Coronary artery (tissue), 2 donors: ENCODE measurements at regions not wholly inside any gene's neighbourhood (a gene's known extent, or its start where the extent isn't known, plus 50 kb on each side); places are given as distances from the start of the nearest gene placed in this dataset.

Source experiments
- DNase-seq: peaks from one replicate; pipeline ENCODE4 v3.0.0-alpha.2; 2017; ENCODE audit warnings: low spot score
- H3K27ac ChIP-seq, 2 donors: fragments of 200-600 bp; sonication (generic); one replicate each; pipeline ENCODE4 v1.5.1; 2016 to 2019
- H3K4me3 ChIP-seq: fragments of 200-600 bp; sonication (generic); 2 replicates; pipeline ENCODE4 v1.5.1; 2016; ENCODE audit warnings: mild to moderate bottlenecking, moderate library complexity
- TF ChIP-seq, protein P1 (sequence below): fragments of 200-600 bp; sonication (generic); IDR thresholded peaks from one replicate; pipeline ENCODE4 v1.5.1; 2019; ENCODE audit warnings: antibody characterized with exemption

DNA sequence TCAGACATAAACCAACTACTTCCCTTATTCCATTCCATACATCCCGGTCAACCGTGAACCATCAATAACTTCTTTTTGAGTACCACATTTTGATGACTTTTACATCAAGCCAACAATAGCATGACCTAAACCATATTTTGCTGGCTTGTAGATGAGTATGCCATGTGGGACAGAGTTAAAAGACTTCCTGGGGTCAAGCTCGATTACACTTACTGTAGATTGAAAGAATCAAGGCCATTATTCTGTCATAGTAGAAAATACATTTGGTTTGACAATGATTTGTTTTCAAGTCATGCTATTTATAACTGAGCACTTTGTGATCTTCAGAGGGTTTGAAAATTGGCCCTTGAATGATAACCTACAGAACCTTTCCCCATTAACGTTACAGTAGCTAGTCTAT, 1086.9 kb upstream of the PCDH20 start:
- no peak for DNase-seq
- Histone ChIP-seq H3K4me3 (no peak overlapping the region), H3K27ac (no peak overlapping the region)
- TF ChIP-seq, protein P1, sequence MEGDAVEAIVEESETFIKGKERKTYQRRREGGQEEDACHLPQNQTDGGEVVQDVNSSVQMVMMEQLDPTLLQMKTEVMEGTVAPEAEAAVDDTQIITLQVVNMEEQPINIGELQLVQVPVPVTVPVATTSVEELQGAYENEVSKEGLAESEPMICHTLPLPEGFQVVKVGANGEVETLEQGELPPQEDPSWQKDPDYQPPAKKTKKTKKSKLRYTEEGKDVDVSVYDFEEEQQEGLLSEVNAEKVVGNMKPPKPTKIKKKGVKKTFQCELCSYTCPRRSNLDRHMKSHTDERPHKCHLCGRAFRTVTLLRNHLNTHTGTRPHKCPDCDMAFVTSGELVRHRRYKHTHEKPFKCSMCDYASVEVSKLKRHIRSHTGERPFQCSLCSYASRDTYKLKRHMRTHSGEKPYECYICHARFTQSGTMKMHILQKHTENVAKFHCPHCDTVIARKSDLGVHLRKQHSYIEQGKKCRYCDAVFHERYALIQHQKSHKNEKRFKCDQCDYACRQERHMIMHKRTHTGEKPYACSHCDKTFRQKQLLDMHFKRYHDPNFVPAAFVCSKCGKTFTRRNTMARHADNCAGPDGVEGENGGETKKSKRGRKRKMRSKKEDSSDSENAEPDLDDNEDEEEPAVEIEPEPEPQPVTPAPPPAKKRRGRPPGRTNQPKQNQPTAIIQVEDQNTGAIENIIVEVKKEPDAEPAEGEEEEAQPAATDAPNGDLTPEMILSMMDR: no peak

DNA sequence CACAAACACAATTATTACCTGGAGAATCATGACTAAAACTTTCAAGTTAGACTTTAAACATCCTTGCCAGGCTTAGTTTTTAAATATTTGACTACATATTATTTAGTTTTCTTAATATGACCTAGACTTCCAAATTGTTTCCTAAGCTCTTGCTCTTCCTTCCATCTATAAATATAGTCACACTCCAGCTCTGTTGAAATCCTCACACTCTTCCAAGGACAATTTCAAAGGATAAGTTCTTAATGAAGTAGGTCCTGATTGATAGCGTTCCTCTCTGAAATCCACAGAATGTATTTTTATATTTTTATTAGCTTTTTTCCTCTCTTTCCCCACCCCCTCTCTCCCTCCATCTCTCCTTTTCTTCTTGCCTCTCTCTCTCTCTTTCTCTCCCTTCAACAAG, 1074.1 kb upstream of the PCDH20 start:
- H3K27ac ChIP-seq: no peak overlapping the region
- no peak for DNase-seq
- no peak overlapping the region for H3K4me3 ChIP-seq
- TF ChIP-seq, protein P1: no peak

DNA sequence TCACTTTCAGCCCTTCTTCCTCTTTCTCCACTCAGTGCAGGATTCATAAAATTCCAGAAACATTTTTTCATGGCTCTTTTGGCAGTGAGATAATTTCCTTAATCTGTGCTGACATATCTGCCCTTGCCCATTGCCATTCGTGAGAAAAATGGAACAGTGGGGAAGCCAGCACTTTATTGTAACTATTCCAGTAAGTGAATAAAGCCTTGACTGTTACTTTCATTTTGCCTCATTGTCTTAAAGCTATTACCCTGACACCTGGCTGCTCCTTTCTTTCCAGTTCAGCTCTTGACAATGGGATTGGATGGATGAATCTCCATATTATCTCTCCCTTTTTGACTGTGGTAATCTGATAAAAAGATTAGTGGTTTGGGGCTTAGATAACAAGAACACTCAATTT, 1068.1 kb upstream of the PCDH20 start:
- no peak overlapping the region for H3K27ac ChIP-seq
- TF ChIP-seq, protein P1: no peak
- DNase-seq: no peak
- H3K4me3 ChIP-seq: no peak overlapping the region

DNA sequence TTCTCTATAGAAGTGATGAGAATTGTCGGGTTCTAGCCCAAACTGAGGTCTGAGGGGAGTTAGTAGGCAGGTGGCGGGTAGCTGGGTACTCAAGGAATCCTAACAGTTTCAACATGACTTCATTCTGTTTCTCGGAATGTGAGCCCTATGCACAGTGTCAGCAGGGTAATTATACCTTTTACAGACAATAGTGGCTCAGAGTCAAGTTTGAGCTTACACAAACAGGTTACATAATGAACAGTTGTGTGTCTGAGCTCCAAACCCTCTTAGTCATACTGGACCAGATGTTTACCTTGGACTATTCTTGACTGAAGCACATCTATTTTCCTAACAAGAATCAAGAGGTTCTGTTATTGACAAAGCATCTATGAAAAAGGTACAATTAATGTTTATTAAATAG, 1066.7 kb upstream of the PCDH20 start:
- TF ChIP-seq, protein P1: no peak
- no peak for DNase-seq
- no peak overlapping the region for H3K4me3 ChIP-seq
- no peak overlapping the region for H3K27ac ChIP-seq

DNA sequence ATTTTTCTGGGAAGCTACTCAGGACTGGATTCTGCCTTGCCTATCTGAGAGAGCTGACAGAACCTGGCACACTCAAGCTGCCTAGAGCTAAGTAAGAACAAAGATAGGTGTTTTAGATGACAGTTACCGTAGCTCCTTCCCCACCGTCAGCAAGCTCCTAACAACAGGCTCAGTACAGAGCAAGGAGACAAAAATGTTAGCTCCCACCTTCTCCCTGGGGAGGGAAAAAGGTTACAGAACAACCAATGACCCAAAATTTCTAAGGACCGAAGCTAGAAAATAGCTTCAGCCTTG, 1058.2 kb upstream of the PCDH20 start:
- DNase-seq: no peak
- Histone ChIP-seq H3K4me3 (no peak overlapping the region), H3K27ac (no peak overlapping the region)
- TF ChIP-seq, protein P1: no peak

DNA sequence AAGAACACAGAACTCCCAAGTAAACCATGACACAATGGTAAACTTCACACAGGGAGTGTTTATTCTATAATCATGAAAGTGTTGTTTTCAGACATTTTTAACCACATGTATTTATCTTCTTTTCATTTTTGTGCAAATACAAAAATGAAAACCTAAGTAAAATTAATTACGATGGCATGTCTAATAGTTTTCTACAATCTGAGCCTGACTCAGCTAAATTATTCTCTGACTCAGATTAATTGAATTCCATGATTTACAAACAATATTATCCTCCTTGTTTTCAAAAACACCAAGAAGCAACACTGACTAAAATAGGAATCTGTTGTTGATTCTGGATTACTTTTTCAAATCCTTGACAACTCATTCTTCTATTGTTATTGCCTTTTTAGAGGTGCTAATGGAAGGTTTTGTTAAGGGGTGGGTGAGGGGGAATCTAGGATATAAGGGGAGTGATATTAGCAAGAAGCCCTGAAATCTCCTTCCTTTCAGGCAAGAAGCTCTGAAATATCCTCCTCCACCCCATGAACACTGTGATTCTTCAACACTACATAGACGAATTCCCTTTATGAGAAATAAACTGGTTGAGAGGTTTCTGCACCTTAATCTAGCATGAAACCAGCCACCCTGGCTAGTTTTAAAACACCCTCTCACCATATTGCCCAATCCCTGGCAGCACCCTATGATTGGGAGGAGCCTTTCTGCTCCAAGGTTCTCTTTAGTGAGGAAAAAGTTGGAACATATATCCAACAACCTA, 1057.7 kb upstream of the PCDH20 start:
- no peak overlapping the region for H3K4me3 ChIP-seq
- DNase-seq: no peak
- no peak overlapping the region for H3K27ac ChIP-seq
- TF ChIP-seq, protein P1: no peak

DNA sequence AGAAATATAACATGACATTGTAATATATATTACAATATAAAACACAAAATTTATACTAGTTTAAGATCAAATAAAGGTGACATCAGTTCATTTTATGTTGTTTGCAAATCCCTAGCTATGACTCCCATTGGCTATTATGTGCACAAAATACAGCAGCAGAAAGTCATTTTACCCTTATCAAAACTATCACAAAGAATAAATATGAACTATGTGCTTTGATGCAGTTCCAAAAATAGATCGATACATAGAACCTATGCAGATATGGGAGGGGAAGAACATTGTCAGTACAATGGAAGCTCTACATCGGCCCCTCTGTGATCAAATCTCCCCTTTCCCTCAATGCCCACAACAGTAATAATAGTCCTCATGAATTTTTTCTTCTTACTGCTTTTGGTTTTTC, 1038.1 kb upstream of the PCDH20 start:
- TF ChIP-seq, protein P1: no peak
- Histone ChIP-seq H3K27ac (no peak overlapping the region), H3K4me3 (no peak overlapping the region)
- no peak for DNase-seq
